Trophoblast cell (in vitro differentiated cells and primary cell): ENCODE measurements at regions not wholly inside any gene's neighbourhood (a gene's known extent, or its start where the extent isn't known, plus 50 kb on each side); places are given as distances from the start of the nearest gene placed in this dataset.

ENCODE experiments used
- DNase-seq, 2 donors: peaks; one replicate each; pipeline ENCODE4 v3.0.0-alpha.2; 2016
- H2AFZ ChIP-seq: 2 replicates; pipeline ENCODE4 v1.6.1; 2013; ENCODE audit warnings: low read length, moderate library complexity, mild to moderate bottlenecking; ENCODE audit not compliant: insufficient read depth, poor library complexity
- H2AK5ac ChIP-seq: 2 replicates; pipeline ENCODE4 v1.6.1; 2013; ENCODE audit warnings: mild to moderate bottlenecking, low read length
- H2BK120ac ChIP-seq: 2 replicates; pipeline ENCODE4 v1.6.1; 2013; ENCODE audit warnings: low read length, mild to moderate bottlenecking, moderate library complexity; ENCODE audit not compliant: insufficient read depth, poor library complexity
- H2BK12ac ChIP-seq: 2 replicates; pipeline ENCODE4 v1.6.1; 2013; ENCODE audit warnings: mild to moderate bottlenecking, low read length, moderate library complexity
- H2BK5ac ChIP-seq: 2 replicates; pipeline ENCODE4 v1.6.1; 2013; ENCODE audit warnings: low read length, low read depth, moderate library complexity, mild to moderate bottlenecking; ENCODE audit not compliant: poor library complexity
- H3K14ac ChIP-seq: 2 replicates; pipeline ENCODE4 v1.6.1; 2013; ENCODE audit warnings: mild to moderate bottlenecking, low read length
- H3K18ac ChIP-seq: 2 replicates; pipeline ENCODE4 v1.6.1; 2013; ENCODE audit warnings: mild to moderate bottlenecking, low read length
- H3K23ac ChIP-seq: 2 replicates; pipeline ENCODE4 v1.6.1; 2013; ENCODE audit warnings: low read length
- H3K27ac ChIP-seq: 2 replicates; pipeline ENCODE4 v1.5.1; 2013; ENCODE audit warnings: low read depth, mild to moderate bottlenecking, inconsistent platforms, low read length, moderate library complexity
- H3K27me3 ChIP-seq: 2 replicates; pipeline ENCODE4 v1.6.1; 2013; ENCODE audit warnings: inconsistent platforms, mild to moderate bottlenecking, low read length, moderate library complexity; ENCODE audit not compliant: insufficient read depth
- H3K36me3 ChIP-seq, 2 experiments: 1 replicate in 1 of 2; 2 replicates in 1 of 2; pipeline ENCODE4 v1.6.1; 2013; ENCODE audit warnings: low read length in 2 of 2, mild to moderate bottlenecking in 2 of 2, moderate library complexity in 1 of 2; ENCODE audit not compliant: insufficient read depth in 2 of 2, control insufficient read depth in 1 of 2
- H3K4ac ChIP-seq: 2 replicates; pipeline ENCODE4 v1.6.1; 2013; ENCODE audit warnings: low read depth, mild to moderate bottlenecking, low read length, moderate library complexity
- H3K4me1 ChIP-seq, 2 experiments: 1 replicate in 1 of 2; 2 replicates in 1 of 2; pipeline ENCODE4 v1.6.1; 2013; ENCODE audit warnings: low read length in 2 of 2, mild to moderate bottlenecking in 2 of 2, moderate library complexity in 1 of 2; ENCODE audit not compliant: insufficient read depth in 2 of 2, control insufficient read depth in 1 of 2
- H3K4me2 ChIP-seq: 2 replicates; pipeline ENCODE4 v1.6.1; 2013; ENCODE audit warnings: inconsistent platforms, mild to moderate bottlenecking, low read length, moderate library complexity
- H3K4me3 ChIP-seq: 2 replicates; pipeline ENCODE4 v1.5.1; 2013; ENCODE audit warnings: mild to moderate bottlenecking, low read depth, low read length, inconsistent platforms
- H3K79me1 ChIP-seq: one replicate; pipeline ENCODE4 v1.6.1; 2013; ENCODE audit warnings: low read length
- H3K79me2 ChIP-seq: 2 replicates; pipeline ENCODE4 v1.6.1; 2013; ENCODE audit warnings: low read length, mild to moderate bottlenecking; ENCODE audit not compliant: control insufficient read depth, insufficient read depth, poor library complexity
- H3K9ac ChIP-seq: 2 replicates; pipeline ENCODE4 v1.6.1; 2013; ENCODE audit warnings: mild to moderate bottlenecking, low read length
- H3K9me3 ChIP-seq: 2 replicates; pipeline ENCODE4 v1.6.1; 2013; ENCODE audit warnings: low read depth, mild to moderate bottlenecking, control low read depth, inconsistent platforms, low read length; ENCODE audit not compliant: insufficient read depth
- H4K12ac ChIP-seq: 2 replicates; pipeline ENCODE4 v1.6.1; 2013; ENCODE audit warnings: low read depth, mild to moderate bottlenecking, low read length, moderate library complexity
- H4K8ac ChIP-seq: 2 replicates; pipeline ENCODE4 v1.6.1; 2013; ENCODE audit warnings: low read depth, mild to moderate bottlenecking, low read length, moderate library complexity
- H4K91ac ChIP-seq: one replicate; pipeline ENCODE4 v1.6.1; 2013; ENCODE audit warnings: low read depth, mild to moderate bottlenecking, low read length, moderate library complexity
- WGBS: extraction: QIAGEN DNeasy Blood & Tissue Kit; methylation state at CpG from one replicate; pipeline ENCODE4 v1.1.7; 2013; ENCODE audit warnings: missing lambda C conversion rate; ENCODE audit not compliant: insufficient read length, insufficient coverage; ENCODE audit errors: extremely low coverage; 5-methylcytosine and 5-hydroxymethylcytosine counted together

DNA sequence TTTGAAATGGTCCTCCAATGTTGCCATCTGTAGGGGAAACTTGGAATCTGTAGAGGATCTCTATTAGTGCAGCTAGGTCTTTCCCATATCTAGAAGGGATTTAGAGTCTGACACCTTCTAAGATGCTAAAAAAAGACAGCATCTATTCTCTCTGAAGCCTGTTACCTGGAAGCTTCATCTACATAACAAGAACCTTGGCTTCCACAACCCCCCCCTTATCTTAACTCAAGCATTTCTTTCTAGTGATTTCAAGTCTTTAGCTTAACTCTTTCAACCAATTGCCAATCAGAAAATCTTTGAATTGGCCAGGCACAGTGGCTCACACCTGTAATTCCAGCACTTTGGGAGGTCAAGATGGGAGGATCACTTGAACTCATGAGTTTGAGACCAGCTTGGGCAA, 543.3 kb downstream of the TRHDE start:
- no peak for DNase-seq
- no peak overlapping the region for H3K18ac ChIP-seq
- H4K91ac ChIP-seq = no peak overlapping the region
- H3K14ac ChIP-seq = no peak overlapping the region
- H2BK12ac ChIP-seq = no peak overlapping the region
- no peak overlapping the region for H4K12ac ChIP-seq
- H2BK5ac ChIP-seq = no peak overlapping the region
- H3K4me1 ChIP-seq = no peaks in the 10 kb centered on the region
- peaks cover 4% of the 10 kb centered on the region for H3K9me3 ChIP-seq
- H4K8ac ChIP-seq = no peak overlapping the region
- no peak overlapping the region for H2BK120ac ChIP-seq
- H3K27ac ChIP-seq = no peak overlapping the region
- no peaks in the 10 kb centered on the region for H3K79me1 ChIP-seq
- no peaks in the 10 kb centered on the region for H3K79me2 ChIP-seq
- no peak overlapping the region for H2AFZ ChIP-seq
- no peak overlapping the region for H3K4ac ChIP-seq
- no peaks in the 10 kb centered on the region for H3K36me3 ChIP-seq
- H3K27me3 ChIP-seq = no peaks in the 10 kb centered on the region
- H3K4me2 ChIP-seq = no peak overlapping the region
- no peak overlapping the region for H3K23ac ChIP-seq
- H3K9ac ChIP-seq = no peak overlapping the region
- H3K4me3 ChIP-seq = no peak overlapping the region
- H2AK5ac ChIP-seq = no peak overlapping the region

DNA sequence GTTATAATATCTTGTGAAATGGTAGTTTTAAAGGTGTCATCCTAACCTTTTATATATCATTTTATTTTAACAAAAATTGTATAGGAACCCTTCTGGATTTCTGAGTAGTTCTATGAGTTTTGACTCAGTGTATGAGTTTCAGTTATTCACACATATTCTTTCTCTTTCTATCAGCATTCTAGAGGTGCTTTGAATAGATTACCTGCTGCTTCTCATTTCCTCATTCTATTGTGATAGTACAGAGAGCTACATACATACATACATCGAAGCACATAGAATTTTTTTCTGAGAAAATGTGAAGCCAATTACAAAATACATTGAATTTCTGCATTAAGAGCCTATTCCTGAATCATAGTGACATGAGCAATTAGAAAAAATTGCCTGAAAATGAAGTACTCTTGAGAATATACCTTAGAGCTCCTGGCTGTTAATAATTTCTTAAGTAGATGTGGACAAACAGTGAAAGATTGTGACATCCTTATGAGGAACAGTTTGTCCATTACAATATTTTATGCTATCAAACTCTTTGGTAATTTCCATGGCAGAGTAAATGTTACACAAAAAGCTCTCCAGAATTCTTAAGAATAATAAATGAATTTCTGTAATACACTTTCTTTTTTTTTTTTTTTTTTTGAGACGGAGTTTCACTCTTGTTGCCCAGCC, 556.6 kb downstream of the TRHDE start:
- Histone ChIP-seq H2BK12ac (no peak overlapping the region), H3K14ac (no peak overlapping the region), H2AK5ac (no peak overlapping the region), H4K12ac (no peak overlapping the region), H3K4me1 (no peaks in the 10 kb centered on the region), H3K36me3 (no peaks in the 10 kb centered on the region), H3K4ac (no peak overlapping the region), H2BK120ac (no peak overlapping the region), H3K9me3 (peaks cover 1% of the 10 kb centered on the region), H3K27ac (no peak overlapping the region), H3K79me2 (no peaks in the 10 kb centered on the region), H2BK5ac (no peak overlapping the region), H3K4me2 (no peak overlapping the region), H3K18ac (no peak overlapping the region), H3K9ac (no peak overlapping the region), H3K27me3 (no peaks in the 10 kb centered on the region), H3K4me3 (no peak overlapping the region), H3K23ac (no peak overlapping the region), H4K91ac (no peak overlapping the region), H2AFZ (no peak overlapping the region), H4K8ac (no peak overlapping the region), H3K79me1 (no peaks in the 10 kb centered on the region)
- no CpG with 5 or more reads among the region's 2 CpGs for WGBS
- DNase-seq = no peak

- Histone ChIP-seq H3K4me1 (no peaks in the 10 kb centered on the region), H2BK120ac (no peak overlapping the region), H3K4me3 (no peak overlapping the region), H2BK12ac (no peak overlapping the region), H3K4me2 (no peak overlapping the region), H3K27ac (no peak overlapping the region), H3K27me3 (no peaks in the 10 kb centered on the region), H4K12ac (no peak overlapping the region), H4K8ac (no peak overlapping the region), H2BK5ac (no peak overlapping the region), H3K36me3 (no peaks in the 10 kb centered on the region), H4K91ac (no peak overlapping the region), H3K23ac (no peak overlapping the region), H3K9me3 (peaks cover 1% of the 10 kb centered on the region), H3K14ac (no peak overlapping the region), H3K4ac (no peak overlapping the region), H3K9ac (no peak overlapping the region), H3K79me2 (no peaks in the 10 kb centered on the region), H2AFZ (no peak overlapping the region), H3K18ac (no peak overlapping the region), H2AK5ac (no peak overlapping the region), H3K79me1 (no peaks in the 10 kb centered on the region)
- DNase-seq = no peak
- no CpG with 5 or more reads among the region's 1 CpG for WGBS
These were observed 557.7 kb downstream of the TRHDE start for GRCh38 chr12:72829838-72830237.

DNA sequence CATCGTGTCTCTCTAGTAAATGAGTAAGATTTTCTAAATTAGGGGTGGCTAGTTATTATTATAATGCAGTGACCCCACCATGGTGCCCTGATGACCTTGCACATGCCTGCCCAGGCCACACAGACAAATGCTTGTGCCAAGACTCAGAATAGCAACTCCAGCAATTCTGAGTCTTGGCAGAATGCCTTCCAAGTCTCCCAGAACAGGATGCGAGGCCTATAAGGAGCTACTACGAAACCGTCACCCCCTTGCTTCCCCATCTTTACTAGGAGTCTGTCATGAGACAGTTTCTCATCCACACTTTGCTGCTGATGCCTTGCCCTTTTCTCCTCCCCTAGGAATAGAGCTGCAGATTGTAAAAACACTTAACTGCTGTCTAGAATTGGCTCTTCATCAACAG, 559.9 kb downstream of the TRHDE start:
- H3K9ac ChIP-seq = no peak overlapping the region
- no peaks in the 10 kb centered on the region for H3K4me1 ChIP-seq
- no peaks in the 10 kb centered on the region for H3K79me1 ChIP-seq
- H3K23ac ChIP-seq = no peak overlapping the region
- no peak overlapping the region for H3K18ac ChIP-seq
- H2BK120ac ChIP-seq = no peak overlapping the region
- H3K4ac ChIP-seq = no peak overlapping the region
- no peak overlapping the region for H3K4me2 ChIP-seq
- H2BK12ac ChIP-seq = no peak overlapping the region
- no peak for DNase-seq
- H4K12ac ChIP-seq = no peak overlapping the region
- H3K4me3 ChIP-seq = no peak overlapping the region
- H3K27ac ChIP-seq = no peak overlapping the region
- no peaks in the 10 kb centered on the region for H3K36me3 ChIP-seq
- no peak overlapping the region for H3K14ac ChIP-seq
- H4K8ac ChIP-seq = no peak overlapping the region
- H2AK5ac ChIP-seq = no peak overlapping the region
- no CpG with 5 or more reads among the region's 4 CpGs for WGBS
- H3K9me3 ChIP-seq = no peaks in the 10 kb centered on the region
- H3K79me2 ChIP-seq = no peaks in the 10 kb centered on the region
- H2AFZ ChIP-seq = no peak overlapping the region
- no peaks in the 10 kb centered on the region for H3K27me3 ChIP-seq
- H2BK5ac ChIP-seq = no peak overlapping the region
- H4K91ac ChIP-seq = no peak overlapping the region
